HG02981 (cell line): ENCODE measurements at regions not wholly inside any gene's neighbourhood (a gene's known extent, or its start where the extent isn't known, plus 50 kb on each side); places are given as distances from the start of the nearest gene placed in this dataset.

Experiments used
- ATAC-seq: cut with Tn5 transposase; IDR thresholded peaks from one replicate; pipeline ENCODE4 v1.9.1; 2021; ENCODE audit warnings: mild to moderate bottlenecking, moderate library complexity; ENCODE audit not compliant: unreplicated experiment

GRCh38 chr6:24987446-24988115, 51.8 kb upstream of the RIPOR2 start:
- ATAC-seq = no peak

GRCh38 chr6:24988562-24988961, 52.8 kb upstream of the RIPOR2 start:
- no peak for ATAC-seq

- no peak for ATAC-seq
These were observed 54.6 kb upstream of the RIPOR2 start for GRCh38 chr6:24990236-24990845.

GRCh38 chr6:24990944-24991809, 55.4 kb upstream of the RIPOR2 start:
- ATAC-seq = peak; percentile 6

GRCh38 chr6:24991810-24992467, 56.2 kb upstream of the RIPOR2 start:
- ATAC-seq = peak; percentile 87

GRCh38 chr6:24994812-24995211, 59.1 kb upstream of the RIPOR2 start:
- ATAC-seq = no peak

- no peak for ATAC-seq
These were observed 59.5 kb upstream of the RIPOR2 start for GRCh38 chr6:24995270-24995669.

GRCh38 chr6:24996269-24996836, 60.6 kb upstream of the RIPOR2 start:
- ATAC-seq = no peak

- no peak for ATAC-seq
These were observed 61.5 kb upstream of the RIPOR2 start for GRCh38 chr6:24997231-24997630.

- ATAC-seq = no peak
These were observed 62.1 kb upstream of the RIPOR2 start for GRCh38 chr6:24997905-24998304.

- ATAC-seq = no peak
These were observed 66.7 kb upstream of the RIPOR2 start for GRCh38 chr6:25002326-25003091.

- ATAC-seq = no peak
These were observed 68.6 kb upstream of the RIPOR2 start for GRCh38 chr6:25004357-25004756.

GRCh38 chr6:25005010-25005409, 69.2 kb upstream of the RIPOR2 start:
- no peak for ATAC-seq

GRCh38 chr6:25006075-25006474, 70.3 kb upstream of the RIPOR2 start:
- no peak for ATAC-seq

GRCh38 chr6:25006565-25007001, 70.8 kb upstream of the RIPOR2 start:
- peak; percentile 53 for ATAC-seq

GRCh38 chr6:25007269-25007699, 71.5 kb upstream of the RIPOR2 start:
- ATAC-seq = peak; percentile 68

GRCh38 chr6:25008707-25009392, 73.1 kb upstream of the RIPOR2 start:
- no peak for ATAC-seq

GRCh38 chr6:25009393-25009710, 73.6 kb upstream of the RIPOR2 start:
- ATAC-seq = no peak

- no peak for ATAC-seq
These were observed 74.4 kb upstream of the RIPOR2 start for GRCh38 chr6:25010176-25010575.
